GM23338 (cell line): ENCODE measurements at regions not wholly inside any gene's neighbourhood (a gene's known extent, or its start where the extent isn't known, plus 50 kb on each side); places are given as distances from the start of the nearest gene placed in this dataset.

Source experiments
- ATAC-seq: fragments of 200-7000 bp; cut with Tn5 transposase; 3 replicates; pipeline ENCODE4 v1.9.1; 2020
- DNase-seq: peaks from one replicate; pipeline ENCODE4 v3.0.0-alpha.2; 2015; ENCODE audit warnings: low spot score
- H2AFZ ChIP-seq: fragments of 200-600 bp; sonication (generic); 2 replicates; pipeline ENCODE4 v1.8.0; 2016; ENCODE audit warnings: antibody characterized with exemption, mild to moderate bottlenecking, moderate library complexity
- H3F3A ChIP-seq: fragments of 200-600 bp; sonication (generic); replicated peaks from 2 replicates; pipeline ENCODE4 v1.8.0; 2017; ENCODE audit warnings: antibody characterized with exemption, mixed run types, low read depth
- H3K27ac ChIP-seq: fragments of 200-600 bp; sonication (generic); 2 replicates; pipeline ENCODE4 v1.6.1; 2016; ENCODE audit warnings: low read depth
- H3K27me3 ChIP-seq: fragments of 200-600 bp; sonication (generic); 2 replicates; pipeline ENCODE4 v1.8.0; 2016; ENCODE audit warnings: mild to moderate bottlenecking, mixed run types, moderate library complexity; ENCODE audit not compliant: insufficient read depth
- H3K36me3 ChIP-seq: fragments of 200-600 bp; sonication (generic); 2 replicates; pipeline ENCODE4 v1.8.0; 2016; ENCODE audit warnings: mild to moderate bottlenecking; ENCODE audit not compliant: insufficient read depth
- H3K4me1 ChIP-seq: fragments of 200-600 bp; sonication (generic); 2 replicates; pipeline ENCODE4 v1.8.0; 2016; ENCODE audit warnings: mild to moderate bottlenecking, moderate library complexity; ENCODE audit not compliant: insufficient read depth
- H3K4me2 ChIP-seq: fragments of 200-600 bp; sonication (generic); 2 replicates; pipeline ENCODE4 v1.7.1; 2017; ENCODE audit warnings: mixed run types
- H3K4me3 ChIP-seq: fragments of 200-600 bp; sonication (generic); 2 replicates; pipeline ENCODE4 v1.6.1; 2016; ENCODE audit warnings: mixed run types
- H3K79me2 ChIP-seq: fragments of 200-600 bp; sonication (generic); replicated peaks from 2 replicates; pipeline ENCODE4 v1.8.0; 2017; ENCODE audit warnings: mild to moderate bottlenecking; ENCODE audit not compliant: insufficient read depth
- H3K9me2 ChIP-seq: fragments of 200-600 bp; sonication (generic); 2 replicates; pipeline ENCODE4 v1.8.0; 2017; ENCODE audit not compliant: insufficient read depth
- H4K20me1 ChIP-seq: fragments of 200-600 bp; sonication (generic); replicated peaks from 2 replicates; pipeline ENCODE4 v1.8.0; 2017; ENCODE audit warnings: mild to moderate bottlenecking; ENCODE audit not compliant: insufficient read depth
- H3K27ac Mint-ChIP-seq: 2 replicates; pipeline ENCODE4 v1.8.0; 2020; ENCODE audit warnings: inconsistent platforms, mild to moderate bottlenecking, moderate library complexity, mixed read lengths
- H3K27me3 Mint-ChIP-seq: 3 replicates; pipeline ENCODE4 v1.8.0; 2022; ENCODE audit warnings: low read depth, mild to moderate bottlenecking, moderate library complexity, mixed read lengths, inconsistent platforms; ENCODE audit not compliant: insufficient read depth, poor library complexity
- H3K36me3 Mint-ChIP-seq: 3 replicates; pipeline ENCODE4 v1.8.0; 2021; ENCODE audit warnings: low read depth, mild to moderate bottlenecking, inconsistent platforms, moderate library complexity, mixed read lengths
- H3K4me1 Mint-ChIP-seq: 3 replicates; pipeline ENCODE4 v1.8.0; 2020; ENCODE audit warnings: mild to moderate bottlenecking, inconsistent platforms, mixed read lengths
- H3K4me3 Mint-ChIP-seq: 3 replicates; pipeline ENCODE4 v1.8.0; 2021; ENCODE audit warnings: moderate library complexity, mild to moderate bottlenecking, inconsistent platforms, mixed read lengths
- H3K9me3 Mint-ChIP-seq: 3 replicates; pipeline ENCODE4 v1.8.0; 2020; ENCODE audit warnings: moderate library complexity, mild to moderate bottlenecking, inconsistent platforms, mixed read lengths
- EZH2phosphoT487 ChIP-seq: fragments of 200-600 bp; sonication (generic); IDR thresholded peaks from one replicate; pipeline ENCODE4 v1.8.1; 2018; ENCODE audit warnings: antibody characterized with exemption; ENCODE audit not compliant: unreplicated experiment
- STAT1 ChIP-seq: IDR thresholded peaks from one replicate; pipeline ENCODE4 v1.6.1; 2016; ENCODE audit warnings: antibody characterized with exemption; ENCODE audit not compliant: unreplicated experiment
- ZNF331 ChIP-seq: fragments of 250-450 bp; sonication (Bioruptor Pico); IDR thresholded peaks from 2 replicates; pipeline ENCODE4 v1.5.0; 2020; ENCODE audit warnings: low read depth, mild to moderate bottlenecking, moderate library complexity
- TF ChIP-seq, protein P1 (sequence below), 2 experiments: fragments of 200-600 bp in 1 of 2; sonication (generic) in 1 of 2; conservative IDR thresholded peaks; 2 replicates each; pipeline versions ENCODE4 v1.5.1 to v1.6.1; 2016 to 2017; ENCODE audit warnings: antibody characterized with exemption in 2 of 2, low read depth in 2 of 2, mild to moderate bottlenecking in 2 of 2, moderate library complexity in 1 of 2

DNA sequence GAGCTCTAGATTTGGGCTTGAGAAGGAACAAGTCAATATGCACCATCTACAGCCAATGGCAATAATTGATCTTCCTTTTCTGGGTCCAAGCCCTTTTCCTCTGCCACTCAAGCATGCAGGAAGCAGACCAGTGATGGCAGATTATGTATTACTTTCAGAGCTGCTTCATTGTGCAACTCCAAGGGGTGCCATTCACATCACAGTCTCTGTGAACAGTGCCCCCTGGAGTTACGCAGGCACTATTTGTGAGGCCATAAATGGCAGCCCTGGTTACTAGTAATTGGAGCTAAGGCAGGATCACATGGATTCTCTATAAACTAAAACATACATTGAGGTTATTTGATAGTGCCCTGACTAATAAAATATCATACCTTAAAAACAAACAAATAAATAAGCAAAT, 313.4 kb upstream of the SLC7A11 start:
- H3K4me1 Mint-ChIP-seq: peaks cover 9% of the 10 kb centered on the region

DNA sequence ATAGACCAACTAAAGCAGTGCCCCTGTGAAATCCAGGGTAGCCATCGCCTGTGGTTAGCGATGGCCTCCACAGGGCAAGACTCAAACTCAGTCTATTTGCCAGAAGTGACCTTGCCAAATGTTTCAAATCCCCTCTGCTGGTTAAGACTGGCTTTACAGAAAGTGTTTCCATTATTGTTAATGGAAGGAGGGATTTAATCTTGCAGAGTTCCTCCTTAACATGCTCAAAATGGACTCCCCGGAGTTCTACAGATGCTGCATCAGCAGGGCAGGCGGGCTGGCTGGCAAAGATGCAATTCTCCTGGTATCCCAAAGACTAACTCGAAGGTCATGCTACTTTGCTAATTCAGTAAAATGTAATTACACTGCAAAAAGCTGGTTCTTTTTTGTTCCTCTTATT, 313.0 kb upstream of the SLC7A11 start:
- Histone ChIP-seq H3K27me3 (no peaks in the 10 kb centered on the region), H3K4me1 (peaks cover 6% of the 10 kb centered on the region; the same call in 1 of the 2 replicates), H3K36me3 (no peaks in the 10 kb centered on the region), H3K9me2 (no peaks in the 10 kb centered on the region), H4K20me1 (no peaks in the 10 kb centered on the region), H3K4me2 (no peak overlapping the region), H3K27ac (no peak overlapping the region), H3F3A (no peaks in the 10 kb centered on the region), H3K79me2 (no peaks in the 10 kb centered on the region), H2AFZ (peak overlapping the region; percentile 39), H3K4me3 (no peak overlapping the region)
- peaks cover 2% of the 10 kb centered on the region for H3K27me3 Mint-ChIP-seq
- DNase-seq: peak; percentile 32
- peaks cover 9% of the 10 kb centered on the region for H3K4me1 Mint-ChIP-seq
- ATAC-seq: peak; percentile 45
- peaks cover 9% of the 10 kb centered on the region for H3K36me3 Mint-ChIP-seq
- no peak overlapping the region for H3K4me3 Mint-ChIP-seq
- peaks cover 7% of the 10 kb centered on the region for H3K9me3 Mint-ChIP-seq
- TF ChIP-seq EZH2phosphoT487 (no peak), STAT1 (no peak)
- TF ChIP-seq, protein P1, sequence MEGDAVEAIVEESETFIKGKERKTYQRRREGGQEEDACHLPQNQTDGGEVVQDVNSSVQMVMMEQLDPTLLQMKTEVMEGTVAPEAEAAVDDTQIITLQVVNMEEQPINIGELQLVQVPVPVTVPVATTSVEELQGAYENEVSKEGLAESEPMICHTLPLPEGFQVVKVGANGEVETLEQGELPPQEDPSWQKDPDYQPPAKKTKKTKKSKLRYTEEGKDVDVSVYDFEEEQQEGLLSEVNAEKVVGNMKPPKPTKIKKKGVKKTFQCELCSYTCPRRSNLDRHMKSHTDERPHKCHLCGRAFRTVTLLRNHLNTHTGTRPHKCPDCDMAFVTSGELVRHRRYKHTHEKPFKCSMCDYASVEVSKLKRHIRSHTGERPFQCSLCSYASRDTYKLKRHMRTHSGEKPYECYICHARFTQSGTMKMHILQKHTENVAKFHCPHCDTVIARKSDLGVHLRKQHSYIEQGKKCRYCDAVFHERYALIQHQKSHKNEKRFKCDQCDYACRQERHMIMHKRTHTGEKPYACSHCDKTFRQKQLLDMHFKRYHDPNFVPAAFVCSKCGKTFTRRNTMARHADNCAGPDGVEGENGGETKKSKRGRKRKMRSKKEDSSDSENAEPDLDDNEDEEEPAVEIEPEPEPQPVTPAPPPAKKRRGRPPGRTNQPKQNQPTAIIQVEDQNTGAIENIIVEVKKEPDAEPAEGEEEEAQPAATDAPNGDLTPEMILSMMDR (conservative IDR thresholded peaks at IDR 0.05; ENCODE audit: low read depth in 2 of 2): 0 out of 4 replicates have a peak, but pooled peaks of 1 of the 2 experiments have one; percentile 2
- H3K27ac Mint-ChIP-seq: no peak overlapping the region; the same call in 1 of the 2 replicates

More for the DNA sequence above, 313.4 kb upstream of the SLC7A11 start:
- Mint-ChIP-seq H3K36me3 (peaks cover 9% of the 10 kb centered on the region), H3K9me3 (peaks cover 7% of the 10 kb centered on the region), H3K27ac (no peak overlapping the region), H3K4me3 (no peak overlapping the region), H3K27me3 (peaks cover 2% of the 10 kb centered on the region)
- DNase-seq: peak; percentile 68
- Histone ChIP-seq H3F3A (no peaks in the 10 kb centered on the region), H3K9me2 (no peaks in the 10 kb centered on the region), H3K4me1 (peaks cover 6% of the 10 kb centered on the region; the same call in 1 of the 2 replicates), H3K4me2 (no peak overlapping the region), H4K20me1 (no peaks in the 10 kb centered on the region), H3K27me3 (no peaks in the 10 kb centered on the region), H3K27ac (no peak overlapping the region), H2AFZ (no peak overlapping the region), H3K36me3 (no peaks in the 10 kb centered on the region), H3K79me2 (no peaks in the 10 kb centered on the region), H3K4me3 (no peak overlapping the region)
- TF ChIP-seq, protein P1 (conservative IDR thresholded peaks at IDR 0.05; ENCODE audit: low read depth in 2 of 2): peak; percentile 69 to 85
- TF ChIP-seq ZNF331 (CRISPR knock-in tag): no peak
- peak; percentile 86 for ATAC-seq
